PFSK-1 (cell line): ENCODE measurements at regions not wholly inside any gene's neighbourhood (a gene's known extent, or its start where the extent isn't known, plus 50 kb on each side); places are given as distances from the start of the nearest gene placed in this dataset.

Experiments used
- FOXP2 ChIP-seq: optimal IDR thresholded peaks from 2 replicates; pipeline ENCODE3; 2011; ENCODE audit warnings: borderline replicate concordance, control low read depth, inconsistent platforms; ENCODE audit not compliant: insufficient read depth; ENCODE audit errors: extremely low read length, extremely low read depth
- POLR2AphosphoS5 ChIP-seq: IDR thresholded peaks from 2 replicates; pipeline ENCODE4 v1.6.1; 2012; ENCODE audit warnings: low read depth, mild to moderate bottlenecking, control low read depth, low read length, moderate library complexity
- REST ChIP-seq, 2 experiments: IDR thresholded peaks; 2 replicates each; pipeline versions ENCODE4 v1.6.1 to v1.8.0; 2011 to 2012; ENCODE audit warnings: low read depth in 2 of 2, low read length in 2 of 2, control low read depth in 1 of 2, inconsistent platforms in 1 of 2, mild to moderate bottlenecking in 1 of 2, moderate library complexity in 1 of 2; ENCODE audit not compliant: insufficient read depth in 1 of 2
- SIN3A ChIP-seq: IDR thresholded peaks from 2 replicates; pipeline ENCODE4 v1.6.1; 2012; ENCODE audit warnings: mild to moderate bottlenecking, low read length, moderate library complexity, borderline replicate concordance; ENCODE audit not compliant: insufficient read depth
- TAF1 ChIP-seq: IDR thresholded peaks from 2 replicates; pipeline ENCODE4 v1.6.1; 2012; ENCODE audit warnings: low read length, control low read depth, borderline replicate concordance; ENCODE audit not compliant: insufficient read depth

GRCh38 chr6:115770851-115771250, 289.8 kb downstream of the FRK start:
- TF ChIP-seq POLR2AphosphoS5 (no peak), REST (IDR thresholded peaks at IDR 0.05; ENCODE audit: insufficient read depth in 1 of 2, low read depth in 2 of 2, low read length in 2 of 2) (no peak), TAF1 (no peak), SIN3A (no peak), FOXP2 (no peak)
